ENCODE measurements at regions not wholly inside any gene's neighbourhood (a gene's known extent, or its start where the extent isn't known, plus 50 kb on each side); places are given as distances from the start of the nearest gene placed in this dataset.
"Not testable (repeated sequence)": the region's sequence is repeated elsewhere in the genome, so short reads cannot be mapped to it uniquely, and the experiment has no call there.

DNA sequence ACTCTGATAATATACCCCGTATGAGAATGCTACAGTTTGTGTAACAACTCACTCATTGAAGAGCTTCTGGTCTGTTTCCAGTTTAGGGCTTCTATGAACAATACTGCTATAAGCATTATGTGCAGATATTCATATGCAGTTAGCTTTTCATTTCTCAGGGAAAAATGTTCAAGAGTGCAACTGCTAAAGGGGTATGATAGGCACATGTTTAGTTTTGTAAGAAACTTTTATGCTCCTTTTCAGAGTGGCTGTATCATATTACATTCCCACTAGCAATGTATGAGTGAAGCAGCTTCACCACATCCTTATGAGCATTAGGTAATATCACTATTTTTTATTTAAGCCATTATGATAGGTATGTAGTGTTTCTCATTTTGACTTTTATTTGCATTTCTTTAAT is 182.6 kb upstream of the CXCL12 start:
- no peak for DNase-seq

DNA sequence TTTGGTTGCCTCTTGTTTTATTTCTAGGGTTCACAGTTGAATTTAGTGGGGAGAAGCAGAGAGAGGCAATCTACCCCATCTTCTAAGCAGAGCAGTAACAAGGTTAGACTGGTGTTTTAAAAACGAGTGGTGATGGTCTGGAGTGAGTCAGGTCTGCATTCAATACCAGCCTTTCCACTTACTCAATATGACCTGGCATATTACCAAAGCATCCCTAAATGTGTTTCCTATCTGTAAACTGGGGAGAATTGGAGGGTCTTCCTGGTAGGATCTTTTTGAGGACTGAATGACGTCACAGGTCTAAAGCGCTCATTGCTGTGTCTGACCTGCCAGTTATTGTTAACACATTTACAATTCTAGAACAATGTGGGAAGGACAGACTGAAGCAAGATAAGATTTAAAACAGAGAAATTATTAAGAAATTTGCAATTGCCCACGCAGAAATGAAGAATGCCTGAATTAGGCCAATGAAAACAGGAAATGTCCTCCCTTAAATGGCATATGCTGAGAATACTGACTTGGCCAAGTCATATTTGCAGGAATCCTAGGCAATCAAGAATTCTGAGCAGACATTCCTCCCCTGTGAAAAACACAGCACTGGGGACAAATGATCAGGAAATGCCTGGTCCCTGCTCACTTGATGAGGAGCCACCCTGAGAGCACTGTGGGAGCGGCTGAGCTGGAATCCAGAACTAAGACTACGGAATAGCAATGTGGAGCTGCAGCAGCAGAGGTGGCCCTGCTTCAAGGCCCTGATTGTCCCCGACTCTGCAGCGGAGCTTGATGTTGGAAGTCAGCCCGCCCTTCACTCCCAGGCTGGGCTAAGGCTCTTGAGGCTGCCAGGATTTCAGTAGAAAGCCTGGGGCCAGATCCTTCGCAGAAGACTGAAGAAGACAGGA is 184.5 kb upstream of the CXCL12 start:
- no peak for DNase-seq

DNA sequence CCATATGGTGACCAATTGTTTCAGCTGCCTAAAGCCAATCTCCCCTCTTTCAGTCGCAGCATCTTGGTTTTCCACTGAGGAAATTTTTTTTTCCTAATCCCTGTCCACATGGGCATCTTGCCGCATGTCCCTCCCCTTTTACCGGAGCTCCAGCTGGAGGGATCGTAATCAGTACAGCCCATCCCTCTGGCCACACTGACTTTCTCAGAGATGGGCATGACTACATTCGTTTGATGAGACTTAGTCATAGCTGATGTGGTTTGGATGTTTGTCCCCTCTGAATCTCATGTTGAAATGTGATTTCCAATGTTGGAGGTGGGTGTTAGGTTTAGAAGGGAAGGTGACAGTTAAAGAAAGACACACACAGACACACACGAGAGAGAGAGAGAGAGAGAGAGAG is 186.8 kb upstream of the CXCL12 start:
- no peak for DNase-seq

DNA sequence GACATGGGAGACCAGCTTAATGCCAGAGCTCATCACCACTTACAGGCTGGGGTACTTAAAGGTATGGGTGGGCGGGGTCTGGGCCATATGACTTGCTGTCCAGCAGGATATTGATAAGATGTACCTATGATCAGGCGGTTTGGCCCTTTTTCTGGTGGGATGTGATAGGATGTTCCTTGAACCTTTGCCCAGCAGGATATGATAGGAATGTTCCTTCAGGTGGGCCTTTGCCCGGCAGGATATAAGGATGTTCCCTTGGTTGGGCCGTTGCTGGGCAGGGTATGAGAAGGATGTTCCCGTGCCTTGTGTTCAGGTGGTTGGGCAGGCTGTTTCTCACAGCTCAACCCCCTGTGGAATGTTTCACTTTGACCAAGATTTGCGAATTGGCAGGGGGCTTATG is 187.2 kb upstream of the CXCL12 start:
- no peak for DNase-seq

DNA sequence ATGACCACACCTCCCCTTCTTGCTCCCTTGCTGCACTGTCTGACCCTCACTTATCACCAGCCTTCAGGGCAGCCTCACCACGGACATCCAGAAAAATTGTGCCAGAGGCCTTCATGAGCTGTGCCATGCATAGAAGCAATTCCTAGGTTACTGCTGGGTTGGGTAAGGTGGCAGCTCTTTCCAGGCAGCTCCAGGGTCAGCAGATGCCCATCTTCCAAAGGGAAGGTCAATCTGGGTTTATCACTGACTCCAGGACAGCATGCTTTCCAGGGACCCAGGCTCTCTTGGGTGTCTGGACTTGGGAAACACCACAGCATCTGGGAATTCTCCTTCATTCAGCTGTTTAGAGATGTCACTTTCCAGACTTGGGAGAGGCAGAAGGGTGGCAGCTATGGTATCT is 188.9 kb upstream of the CXCL12 start:
- no peak for DNase-seq

DNA sequence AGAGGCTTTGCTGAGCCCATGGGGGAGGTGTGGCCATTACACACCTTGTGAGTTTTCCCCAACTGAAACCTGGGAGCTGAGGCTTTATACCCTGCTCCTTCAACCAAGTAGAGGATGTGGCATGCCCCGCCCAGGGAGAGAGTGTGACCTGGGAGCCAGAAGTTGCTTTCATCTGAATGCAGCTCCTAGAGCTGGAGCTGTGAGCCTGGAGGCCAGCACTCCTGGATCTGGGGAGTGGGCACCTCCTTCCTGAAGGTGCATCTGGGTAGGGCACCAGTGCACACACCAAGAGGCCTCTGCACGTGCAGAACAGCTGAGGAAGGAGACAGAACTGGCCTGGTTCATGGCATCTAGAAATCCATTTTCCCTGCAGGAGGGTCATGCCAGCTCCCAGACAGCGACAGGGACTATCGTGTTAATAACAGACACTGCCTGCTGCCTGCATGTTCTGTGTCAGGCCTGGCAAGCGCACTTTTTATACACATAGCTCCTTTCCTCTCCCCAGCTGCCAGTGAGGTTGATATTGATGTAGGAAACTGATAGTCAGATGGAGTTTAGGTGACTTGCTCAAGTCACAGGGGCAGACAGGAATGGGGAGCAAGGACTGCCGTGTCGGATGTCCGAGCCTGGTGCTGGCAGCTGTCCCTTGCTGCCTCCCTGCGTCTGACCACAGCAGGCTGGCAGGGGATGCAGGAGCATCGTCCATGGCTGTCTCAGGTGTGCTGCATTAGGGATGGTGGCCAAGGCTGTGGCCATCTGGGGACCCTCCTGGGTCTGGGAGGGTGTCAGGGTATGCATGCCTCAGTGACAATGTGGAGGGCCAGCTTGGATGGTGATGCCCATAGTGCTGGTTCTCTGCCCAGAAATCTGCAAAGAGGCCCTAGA is 189.9 kb upstream of the CXCL12 start:
- DNase-seq, result no peak

DNA sequence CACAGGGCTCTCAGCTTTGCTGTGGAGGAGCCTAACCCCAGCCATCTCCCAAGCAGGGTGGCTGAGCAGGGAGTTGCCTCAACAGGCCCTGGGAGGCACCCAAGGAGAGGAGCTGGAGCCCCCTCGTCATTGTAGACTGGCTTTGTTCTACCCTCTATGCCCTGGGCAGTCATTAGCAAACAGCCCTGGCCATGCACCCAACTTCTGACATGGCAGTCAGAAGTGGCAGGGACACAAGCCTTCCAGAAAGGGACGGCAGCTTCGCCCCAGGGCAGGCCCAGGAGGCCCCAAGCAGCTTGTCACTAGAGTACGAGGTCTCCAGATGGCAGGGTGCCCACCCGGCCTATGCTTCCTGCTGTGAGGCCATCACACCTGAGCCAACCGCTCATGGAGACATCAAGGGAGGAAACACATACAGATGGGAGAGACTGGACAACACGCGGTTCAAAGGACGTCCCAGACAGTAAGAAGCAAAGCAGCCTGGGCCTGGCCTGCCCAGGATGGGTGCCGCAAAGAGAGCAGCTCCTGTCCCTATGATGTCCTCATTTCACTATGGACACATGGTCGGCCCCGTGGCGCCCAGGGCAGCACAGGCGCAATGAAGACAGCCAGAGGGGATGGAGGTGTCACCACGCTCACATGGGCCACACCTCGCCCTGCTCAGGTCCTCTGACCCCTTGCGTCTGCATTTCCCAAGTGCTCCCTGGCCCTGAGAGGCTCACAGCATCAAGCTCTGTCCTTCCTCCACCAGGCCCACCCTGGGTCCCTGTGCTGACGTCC is 190.9 kb upstream of the CXCL12 start:
- DNase-seq, result no peak

DNA sequence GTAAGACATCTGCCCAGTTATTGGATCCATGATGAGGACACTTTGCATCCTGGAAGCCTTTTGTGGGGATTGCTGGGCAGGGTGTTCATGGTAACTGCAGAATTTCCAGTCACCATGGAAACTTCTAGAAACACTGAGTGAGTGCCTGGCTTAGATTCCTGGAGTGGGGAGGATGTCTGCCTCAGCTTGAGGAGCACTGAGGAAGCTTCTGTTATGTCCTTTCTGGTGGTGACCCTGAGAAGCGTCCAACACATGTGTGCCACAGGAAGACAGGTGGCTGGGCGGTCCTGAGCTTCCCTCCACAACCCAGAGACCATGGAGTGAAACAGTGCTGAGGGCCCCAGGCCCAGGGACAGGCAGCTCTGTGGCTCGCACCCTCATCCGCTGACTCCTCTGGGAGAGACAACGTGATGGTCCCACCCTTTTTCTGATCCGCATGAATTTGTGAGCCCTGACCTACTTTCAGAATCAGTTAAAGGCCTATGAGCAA is 191.8 kb upstream of the CXCL12 start:
- DNase-seq, result peak; percentile 63

DNA sequence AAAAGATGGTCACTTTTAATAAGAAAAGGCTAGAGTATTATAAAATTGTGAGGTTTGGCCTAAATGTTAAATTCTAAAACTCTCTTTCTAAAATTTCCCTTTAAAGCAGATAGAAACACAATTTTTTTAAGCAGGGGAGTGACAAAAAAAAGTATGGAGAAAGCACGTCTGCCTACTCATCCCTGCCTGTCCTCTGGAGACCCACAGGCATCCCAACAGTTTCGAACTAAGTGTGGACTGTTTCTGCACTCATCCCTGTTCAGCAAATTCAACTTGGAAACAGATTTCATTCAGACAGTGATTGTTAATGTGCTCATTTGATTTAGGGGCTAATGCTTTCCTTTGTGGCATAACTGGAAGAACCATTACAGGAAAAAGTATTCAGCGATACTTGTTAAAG is 192.6 kb upstream of the CXCL12 start:
- DNase-seq, result no peak

DNA sequence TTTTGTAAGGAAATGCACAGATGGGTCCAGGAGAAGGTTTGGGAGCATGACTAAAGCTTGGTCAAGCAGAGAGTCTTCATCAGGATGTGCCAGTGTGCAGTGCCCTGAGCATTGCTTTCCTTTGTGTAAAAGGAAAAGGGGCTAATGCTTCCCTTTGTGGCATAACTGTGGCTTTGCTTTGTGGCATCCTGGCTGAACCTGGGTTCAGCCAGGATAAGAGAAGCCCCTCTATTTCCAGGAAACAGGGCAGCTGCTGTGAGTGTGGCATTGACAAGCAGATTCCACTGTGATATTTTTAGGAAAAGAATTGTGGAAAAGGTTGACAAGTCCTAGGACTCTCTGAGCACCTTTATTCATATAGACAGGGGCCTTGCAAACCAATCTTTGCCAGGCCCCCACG is 193.4 kb upstream of the CXCL12 start:
- DNase-seq, result no peak

DNA sequence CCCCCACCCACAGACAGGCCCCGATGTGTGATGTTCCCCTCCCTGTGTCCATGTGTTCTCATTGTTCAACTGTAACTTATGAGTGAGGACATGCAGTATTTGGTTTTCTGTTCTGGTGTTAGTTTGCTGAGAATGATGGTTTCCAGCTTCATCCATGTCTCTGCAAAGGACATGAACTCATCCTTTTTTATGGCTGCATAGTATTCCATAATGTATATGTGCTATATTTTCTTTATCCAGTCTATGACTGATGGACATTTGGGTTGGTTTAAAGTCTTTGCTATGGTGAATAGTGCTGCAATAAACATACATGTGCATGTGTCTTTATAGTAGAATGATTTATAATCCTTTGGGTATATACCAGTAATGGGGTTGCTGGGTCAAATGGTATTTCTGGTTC is 194.1 kb upstream of the CXCL12 start:
- not testable (repeated sequence) for DNase-seq

DNA sequence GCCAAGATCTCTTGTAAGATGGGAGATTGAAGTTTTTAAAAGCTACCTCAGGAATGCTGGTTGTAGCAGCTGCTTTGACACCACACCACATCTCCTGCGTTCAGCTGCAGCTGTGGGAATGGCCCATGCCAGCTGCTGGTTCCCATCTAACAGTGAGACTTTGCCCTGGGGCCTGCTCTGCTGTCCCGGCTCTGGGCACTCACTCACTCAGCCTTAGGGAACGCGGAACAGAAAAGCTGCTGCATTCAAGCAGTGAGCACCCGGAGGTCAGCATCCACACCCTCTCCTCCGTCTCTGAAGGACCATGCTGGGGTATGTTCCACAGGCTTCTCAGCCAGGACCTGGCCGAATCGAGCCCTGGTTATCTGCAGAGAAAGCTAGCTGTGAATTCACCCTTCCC is 197.1 kb upstream of the CXCL12 start:
- DNase-seq, result peak; percentile 82

DNA sequence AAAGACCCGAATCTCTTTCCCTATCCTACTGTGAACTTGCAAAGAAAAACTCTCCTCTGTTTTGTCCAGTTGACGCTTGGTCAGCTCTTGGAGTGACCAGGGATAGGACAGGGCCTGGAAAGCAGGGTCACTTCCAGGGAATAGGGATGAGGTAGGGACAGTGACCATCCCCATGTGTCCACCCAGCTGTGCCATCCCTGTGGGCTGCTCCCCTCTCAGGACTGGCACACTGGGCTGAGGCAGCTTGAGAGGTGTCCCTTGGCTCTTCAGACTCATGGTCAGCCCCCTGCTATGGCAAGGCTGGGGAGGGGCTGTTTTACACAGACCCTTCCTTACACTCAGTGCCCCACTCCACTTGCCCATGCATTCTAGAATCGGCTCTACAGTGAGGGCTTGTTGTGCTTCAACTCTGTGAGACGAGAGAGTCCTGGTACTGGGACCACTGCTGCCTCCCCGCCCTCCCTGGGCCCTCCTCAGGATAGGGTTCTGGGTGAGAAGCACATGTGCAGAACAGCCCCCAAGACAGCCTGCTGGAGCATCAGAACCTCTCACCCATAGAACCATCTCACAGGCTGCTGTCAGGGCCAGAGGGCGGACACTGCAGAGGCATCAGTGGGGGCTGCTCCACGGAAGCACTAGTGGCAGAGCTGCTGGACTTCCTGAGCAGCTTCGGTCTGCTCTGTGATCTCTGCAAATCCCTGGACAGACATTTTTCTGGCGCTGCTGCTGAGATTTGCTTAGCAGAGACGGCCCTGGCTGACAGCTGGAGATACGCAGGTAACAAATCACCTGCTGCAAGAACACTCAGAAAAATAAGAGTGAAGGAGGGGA is 202.8 kb upstream of the CXCL12 start:
- DNase-seq, result no peak

DNA sequence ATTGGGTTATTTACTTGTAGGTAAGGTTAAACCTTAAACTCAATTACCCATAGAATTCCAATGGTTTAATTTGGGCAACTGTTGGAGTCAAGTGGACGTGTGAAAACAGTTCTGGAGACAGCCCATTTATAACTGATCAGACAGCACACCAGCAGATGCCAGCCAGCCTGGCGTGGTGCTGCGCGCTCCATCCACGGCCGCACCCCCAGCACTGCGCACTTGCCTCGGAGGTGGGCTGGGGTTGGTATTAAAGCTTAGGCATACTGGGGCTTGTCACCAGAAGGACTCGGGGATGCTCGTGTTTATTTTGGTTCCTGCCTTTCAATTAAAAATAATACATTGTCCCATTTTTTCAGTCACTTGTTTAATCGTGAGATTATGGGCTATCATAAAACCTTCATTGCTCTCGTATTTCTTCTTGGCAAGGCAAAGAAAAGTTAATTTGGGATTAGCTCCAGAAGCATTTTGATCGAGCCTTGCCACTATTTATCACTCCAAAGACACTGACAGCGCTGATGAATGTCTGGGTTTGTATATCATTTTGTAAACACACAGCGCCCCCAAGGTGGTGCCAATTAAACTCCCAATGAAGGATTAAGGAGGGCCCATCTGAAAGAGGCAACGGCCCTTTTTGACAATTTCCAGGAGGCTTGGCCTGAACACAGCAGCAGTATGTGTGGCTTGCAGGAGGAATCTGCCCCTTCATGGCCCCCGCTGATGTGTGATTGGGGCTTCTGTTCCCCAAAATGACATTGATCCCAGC is 204.5 kb upstream of the CXCL12 start:
- DNase-seq, result peak; percentile 19

DNA sequence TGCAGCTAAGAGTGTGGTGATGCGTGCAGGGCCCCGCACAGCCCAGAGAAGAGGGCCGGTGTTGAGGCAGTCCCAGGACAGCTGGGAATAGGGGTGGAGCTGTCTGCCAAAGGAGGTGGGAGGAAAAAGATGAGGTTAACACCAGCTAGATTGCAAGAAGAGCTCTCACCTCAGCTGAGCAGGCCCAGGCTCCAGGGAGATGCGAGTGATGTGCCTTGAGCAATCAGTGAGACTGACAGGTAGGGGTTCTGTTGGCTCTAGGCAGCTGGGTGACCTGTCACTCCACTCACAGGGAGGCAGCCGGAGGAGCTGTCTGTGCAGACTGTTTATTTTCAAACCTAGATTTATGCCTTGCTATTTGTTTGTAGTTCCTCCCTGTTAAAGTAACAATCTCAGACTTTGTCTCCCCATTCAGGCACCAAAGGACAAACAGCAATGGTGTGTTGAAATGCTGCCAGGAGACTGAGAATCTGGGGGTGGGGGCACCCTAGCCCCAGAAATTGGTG is 205.1 kb upstream of the CXCL12 start:
- no peak for DNase-seq

DNA sequence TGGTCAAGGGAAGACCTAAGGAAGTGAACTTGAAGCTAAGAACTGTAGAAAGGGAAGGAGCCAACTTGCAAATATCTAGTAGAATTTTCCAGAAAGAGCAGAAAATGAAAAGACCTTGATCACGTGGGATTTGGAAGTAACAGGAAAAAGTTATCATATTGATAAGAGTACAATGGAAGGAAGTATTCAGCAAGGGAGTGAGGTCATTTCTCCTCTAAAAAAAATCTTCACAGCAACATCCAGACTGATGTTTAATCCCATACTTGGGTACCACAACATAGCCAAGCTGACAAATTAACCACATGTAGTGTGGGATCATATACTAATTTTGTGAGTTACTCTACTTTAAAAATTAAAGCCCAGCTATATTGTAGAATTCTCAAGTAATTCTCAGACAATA is 207.0 kb upstream of the CXCL12 start:
- DNase-seq, result no peak

DNA sequence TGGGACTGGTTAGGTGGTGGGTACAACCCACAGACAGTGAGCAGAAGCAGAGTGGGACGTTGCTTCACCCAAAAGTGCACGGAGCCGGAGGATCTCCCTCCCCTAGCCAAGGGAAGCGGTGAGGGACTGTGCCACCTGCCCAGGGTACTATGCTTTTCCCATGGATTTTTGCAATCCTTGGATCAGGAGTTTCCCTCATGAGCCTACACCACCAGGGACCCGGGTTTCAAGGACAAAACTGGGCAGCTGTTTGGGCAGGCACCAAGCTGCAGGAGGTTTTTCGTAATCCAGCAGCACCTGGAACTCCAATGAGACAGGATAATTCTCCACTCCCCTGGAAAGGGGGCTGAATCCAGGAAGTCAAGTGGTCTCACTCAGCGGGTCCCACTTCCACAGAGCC is 209.1 kb upstream of the CXCL12 start:
- no peak for DNase-seq

DNA sequence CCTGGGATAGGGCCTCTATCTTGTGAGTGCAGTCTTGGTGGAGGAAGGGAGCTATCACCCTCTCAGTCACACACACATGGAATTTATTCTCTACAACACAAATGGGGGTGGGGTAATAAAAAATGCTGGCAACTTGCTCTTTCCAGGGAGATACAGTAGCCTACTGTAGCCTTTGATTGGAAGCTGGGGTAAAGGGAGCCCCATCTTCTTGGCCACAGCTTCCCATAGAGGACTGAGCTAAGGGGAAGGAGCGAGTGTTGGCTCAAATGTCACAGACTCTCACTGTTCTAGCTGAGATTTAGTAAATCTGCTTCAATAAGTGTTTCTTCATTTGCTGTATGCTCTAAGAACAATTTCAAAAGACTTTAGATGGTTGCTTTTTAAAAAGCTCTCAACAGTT is 222.2 kb upstream of the CXCL12 start:
- DNase-seq, result no peak

DNA sequence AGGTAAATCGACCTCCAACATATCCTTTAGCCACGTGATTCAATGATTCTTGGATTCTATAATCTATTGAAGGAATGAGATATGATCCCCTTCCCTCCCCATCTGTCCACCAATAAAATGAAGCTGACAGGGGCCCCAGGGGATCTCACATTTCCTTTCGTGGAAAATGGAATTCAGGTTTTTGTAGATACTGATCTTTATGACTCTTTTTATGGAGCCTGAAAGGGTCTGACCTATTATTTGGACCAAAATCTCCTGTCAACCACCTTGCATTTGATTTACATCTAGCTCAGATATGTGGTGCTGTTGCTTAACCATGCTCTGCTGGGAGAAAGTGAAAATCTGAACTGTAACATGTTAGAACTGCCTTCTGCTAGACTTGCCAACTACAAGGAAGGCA is 234.0 kb upstream of the CXCL12 start:
- no peak for DNase-seq

DNA sequence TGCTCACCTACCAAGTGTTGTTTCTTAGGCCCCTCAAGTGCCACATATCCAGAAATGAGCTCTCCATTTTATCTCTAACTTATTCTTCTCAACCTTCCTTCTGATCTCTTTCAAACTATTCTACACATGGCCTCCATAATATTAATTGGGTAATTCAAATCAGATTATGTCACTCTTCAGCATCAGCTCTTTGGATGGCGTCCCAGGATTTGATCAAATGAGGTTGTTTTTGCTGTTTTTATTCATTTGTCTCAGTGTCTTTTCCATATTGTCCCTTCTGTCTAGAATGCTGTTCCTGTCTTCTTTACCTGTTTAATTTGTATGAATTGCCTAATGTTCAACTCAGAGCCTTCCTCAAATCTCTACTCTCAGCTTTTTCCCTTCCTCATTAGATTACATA is 234.6 kb upstream of the CXCL12 start:
- DNase-seq, result no peak

DNA sequence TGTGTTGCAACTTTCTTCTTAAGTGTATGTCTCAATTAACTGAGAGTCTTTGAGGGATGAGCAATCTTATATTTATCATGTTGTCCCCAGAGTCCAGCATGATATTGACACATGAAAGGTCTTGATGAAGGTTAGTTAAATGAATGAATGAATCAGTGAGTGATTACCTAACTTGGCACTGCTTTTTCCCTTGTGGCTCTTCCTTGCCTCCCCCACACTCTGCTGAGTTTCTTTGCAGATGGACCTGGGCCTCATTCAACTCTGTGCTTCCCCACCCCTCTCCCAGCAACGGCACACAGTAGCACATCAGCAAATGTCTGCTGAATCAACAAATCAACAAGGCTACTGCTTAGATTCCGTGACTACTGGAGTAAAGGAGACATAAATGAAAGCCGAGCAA is 235.1 kb upstream of the CXCL12 start:
- no peak for DNase-seq
